HG03432 (cell line): ENCODE measurements at regions not wholly inside any gene's neighbourhood (a gene's known extent, or its start where the extent isn't known, plus 50 kb on each side); places are given as distances from the start of the nearest gene placed in this dataset.

Source experiments
- ATAC-seq: cut with Tn5 transposase; IDR thresholded peaks from one replicate; pipeline ENCODE4 v1.9.1; 2021; ENCODE audit warnings: mild to moderate bottlenecking, moderate library complexity; ENCODE audit not compliant: unreplicated experiment

GRCh38 chr5:71862507-71863060 lies 143.5 kb downstream of the CARTPT start:
- ATAC-seq, result no peak

- ATAC-seq, result no peak
Measured at GRCh38 chr5:71864730-71865601, 145.9 kb downstream of the CARTPT start.

DNA sequence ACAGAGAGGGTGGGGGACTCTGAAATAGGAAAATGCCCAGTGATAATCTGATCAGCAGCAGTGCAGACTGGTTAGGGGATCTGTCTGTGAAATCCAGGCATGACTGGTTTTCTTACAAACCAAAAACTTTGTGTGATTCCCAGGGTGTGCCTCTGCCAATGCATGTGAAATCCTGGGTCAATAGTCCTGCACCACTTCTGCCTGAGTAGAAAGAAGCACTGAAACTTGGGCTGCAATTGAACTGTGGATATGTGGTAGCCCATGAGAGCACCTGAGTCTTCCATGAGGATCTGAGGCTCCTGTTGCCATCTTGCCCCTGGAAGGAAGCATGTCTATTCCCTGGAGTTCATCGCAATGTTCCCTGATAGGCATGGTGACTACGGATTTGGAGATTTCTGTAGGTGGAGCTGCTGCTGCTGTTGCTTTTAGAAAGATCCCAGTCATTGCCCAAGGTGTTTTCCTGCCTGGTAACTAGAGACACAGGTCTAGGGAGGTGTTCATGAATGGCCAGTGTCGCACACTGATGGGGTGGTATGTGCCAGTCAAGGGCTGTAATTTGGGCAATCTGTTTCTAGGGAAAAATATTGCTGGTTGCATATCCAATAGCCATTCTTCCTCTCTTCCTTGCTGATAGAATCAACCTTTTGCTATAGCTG lies 146.7 kb downstream of the CARTPT start:
- ATAC-seq, result no peak

DNA sequence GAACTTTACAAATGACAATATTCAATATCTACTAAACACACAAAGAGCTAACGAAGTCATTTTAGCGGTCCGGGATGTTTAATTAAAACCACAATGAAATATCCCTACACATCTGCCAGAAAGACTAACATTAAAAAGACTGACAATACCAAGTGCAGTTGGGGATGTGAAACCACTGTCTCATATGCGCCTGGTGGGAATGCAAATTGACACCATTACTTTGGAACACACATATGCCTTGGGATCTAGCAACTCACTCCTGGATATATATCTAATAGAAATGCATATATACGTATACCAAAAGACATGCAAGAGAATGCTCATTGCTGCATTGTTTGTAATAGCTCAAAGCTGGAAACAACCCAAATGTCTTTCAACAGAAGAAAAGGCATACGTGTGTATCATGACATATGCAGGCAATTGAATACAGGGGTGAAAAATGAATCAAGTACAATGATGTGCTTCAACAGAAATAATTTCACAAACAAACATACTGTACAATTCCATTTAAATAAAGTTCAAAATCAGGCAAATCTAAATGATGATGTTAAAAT lies 153.3 kb downstream of the CARTPT start:
- no peak for ATAC-seq

DNA sequence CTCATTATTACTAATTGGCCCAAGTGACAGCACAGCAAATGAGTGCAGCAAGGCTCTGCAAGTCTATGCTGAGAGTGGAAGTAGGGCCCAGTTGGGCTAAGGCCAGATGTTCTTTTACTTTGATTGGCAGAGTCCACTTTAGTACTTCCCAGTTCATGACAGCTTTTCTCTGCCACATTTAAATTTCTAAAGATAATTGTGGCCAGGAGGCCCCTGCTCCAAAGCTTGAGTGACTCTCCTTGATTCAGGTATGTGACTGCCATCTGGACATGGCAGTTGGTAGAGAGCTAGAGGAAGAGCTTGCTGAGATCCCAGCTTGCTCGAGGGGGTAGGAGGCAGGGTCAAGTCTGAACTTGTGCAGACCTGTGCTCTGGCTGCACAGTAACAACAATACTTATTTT lies 154.1 kb downstream of the CARTPT start:
- no peak for ATAC-seq

DNA sequence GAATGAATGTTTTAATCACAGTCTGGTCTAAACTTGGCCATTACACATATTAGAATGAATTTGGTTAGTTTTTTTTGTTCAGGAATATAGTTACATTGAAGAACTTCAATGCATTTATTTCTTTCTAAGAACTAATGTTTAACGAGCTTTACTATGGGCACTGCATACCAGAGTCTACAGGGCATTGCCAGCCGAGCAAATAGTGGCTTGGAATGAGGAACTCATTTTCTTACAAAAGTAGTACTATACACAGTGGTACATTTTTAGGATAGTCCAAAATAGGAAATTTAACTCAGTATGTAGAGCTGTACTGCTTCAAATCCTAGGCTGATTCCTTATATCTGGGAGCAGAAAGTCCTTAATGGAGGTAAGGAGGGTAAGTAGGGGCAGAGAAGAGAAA lies 155.4 kb downstream of the CARTPT start:
- ATAC-seq, result no peak

DNA sequence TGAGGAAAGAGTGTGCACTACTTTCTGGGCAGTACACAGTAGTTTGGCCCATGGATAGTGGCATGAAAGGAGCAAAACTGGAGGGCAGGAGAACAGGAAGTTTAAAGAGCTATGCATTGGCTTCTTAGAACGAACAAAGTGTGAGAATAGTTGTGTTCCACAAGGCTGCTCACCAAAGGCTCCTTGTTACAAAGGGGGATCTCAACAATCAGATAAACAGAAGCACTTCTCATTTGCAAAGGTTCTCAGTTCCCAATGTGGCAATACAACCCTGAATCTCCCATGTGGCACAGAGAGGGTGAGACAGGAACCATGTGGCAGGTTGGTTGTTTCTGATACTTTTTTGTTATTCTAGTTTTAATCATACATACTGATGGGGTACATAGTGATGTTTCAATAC lies 158.4 kb downstream of the CARTPT start:
- no peak for ATAC-seq

GRCh38 chr5:71880536-71880935 lies 161.5 kb downstream of the CARTPT start:
- no peak for ATAC-seq

- ATAC-seq, result no peak
Measured at GRCh38 chr5:71882826-71883741, 164.0 kb downstream of the CARTPT start.

GRCh38 chr5:71883742-71884103 lies 164.6 kb downstream of the CARTPT start:
- no peak for ATAC-seq

DNA sequence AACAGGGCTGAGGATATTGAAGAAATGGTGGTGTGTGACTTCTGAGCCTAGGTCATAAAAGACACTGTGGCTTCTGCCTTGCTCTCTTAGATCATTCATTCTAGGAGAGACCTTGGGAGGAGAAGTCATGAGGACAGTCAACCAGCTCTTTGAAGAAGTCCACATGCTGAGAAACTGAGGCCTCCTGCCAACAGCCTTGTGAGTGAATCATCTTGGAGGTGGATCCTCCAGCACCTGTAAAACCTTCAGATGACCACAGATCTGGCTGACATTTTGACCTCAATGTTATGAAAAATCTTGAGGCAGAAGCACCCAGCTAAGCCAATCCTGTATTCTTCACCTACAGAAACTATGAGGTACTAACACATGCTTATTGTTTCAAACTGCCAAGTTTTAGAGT lies 165.9 kb downstream of the CARTPT start:
- no peak for ATAC-seq

DNA sequence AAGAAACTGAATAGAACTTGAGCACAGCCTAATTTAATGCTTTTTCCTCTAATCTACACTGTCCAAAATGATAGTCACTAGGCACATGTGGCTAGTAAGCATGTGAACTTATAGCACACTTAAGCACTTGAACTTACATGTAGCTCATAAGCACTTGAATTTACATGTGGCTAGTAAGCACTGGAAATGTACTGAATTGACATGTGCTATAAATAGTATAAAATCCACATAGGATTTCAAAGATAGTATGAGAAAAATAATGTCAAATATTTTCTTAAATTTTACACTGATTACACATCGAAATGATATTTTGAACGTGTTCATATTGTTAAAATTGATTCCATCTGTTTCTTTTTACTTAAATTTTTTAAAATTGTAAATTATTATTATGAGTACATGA lies 167.3 kb downstream of the CARTPT start:
- ATAC-seq, result no peak

DNA sequence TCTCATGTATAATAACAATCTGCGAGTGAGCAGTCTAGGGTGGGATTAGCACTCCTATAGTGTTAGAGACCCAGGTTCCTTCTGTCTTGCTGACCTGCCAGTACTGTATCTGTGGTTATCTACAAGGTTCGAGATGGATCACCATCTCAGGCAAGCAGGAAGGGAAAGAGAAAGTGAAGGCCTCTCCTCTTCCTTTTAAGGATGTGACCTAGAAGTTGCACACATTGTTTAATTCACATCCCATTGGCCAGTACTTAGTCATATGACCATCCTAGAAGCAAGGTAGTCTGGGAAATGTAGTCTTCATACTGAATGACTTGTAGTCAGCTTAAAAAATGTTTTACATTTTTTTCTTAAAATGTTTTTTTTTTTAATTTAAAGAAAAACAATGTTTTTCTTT lies 168.6 kb downstream of the CARTPT start:
- peak; percentile 95 for ATAC-seq

DNA sequence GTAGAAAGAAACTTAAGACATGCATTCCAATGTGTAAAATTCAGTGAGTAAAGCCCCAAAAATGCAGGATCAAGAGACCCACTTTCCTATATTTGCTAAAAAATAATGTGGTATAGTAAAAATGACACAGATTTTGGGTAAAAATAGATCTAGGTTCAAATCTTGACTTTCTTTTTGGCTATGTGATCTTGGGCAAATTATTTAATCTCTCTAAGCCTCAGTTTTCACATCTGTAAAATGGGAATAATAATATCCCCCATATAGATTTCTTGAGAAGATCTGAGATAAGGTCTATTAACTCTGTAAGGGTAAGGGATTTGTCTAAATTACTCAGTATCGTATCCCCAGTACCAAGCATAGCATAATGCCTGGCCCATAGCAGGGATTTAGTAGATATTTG lies 172.3 kb downstream of the CARTPT start:
- no peak for ATAC-seq

DNA sequence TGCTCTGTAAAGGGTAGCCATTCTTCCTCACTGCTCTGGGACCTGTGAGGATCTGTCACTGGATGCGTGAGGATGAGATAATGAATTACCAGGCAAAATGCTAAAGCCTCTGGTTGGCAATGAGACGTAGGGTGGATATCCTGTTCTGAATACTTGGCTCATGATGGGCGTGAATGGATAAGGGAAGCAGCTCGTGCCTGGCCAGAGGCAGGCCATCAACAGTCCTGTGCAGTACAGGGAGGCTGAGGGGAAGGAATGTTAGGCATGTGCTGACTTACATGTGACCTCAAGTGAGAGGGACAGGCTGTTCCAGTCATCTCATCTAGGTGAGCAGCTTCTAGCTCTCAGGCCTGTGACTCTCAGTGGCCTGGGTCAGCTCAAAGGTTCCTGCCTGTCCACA lies 172.8 kb downstream of the CARTPT start:
- ATAC-seq, result no peak

DNA sequence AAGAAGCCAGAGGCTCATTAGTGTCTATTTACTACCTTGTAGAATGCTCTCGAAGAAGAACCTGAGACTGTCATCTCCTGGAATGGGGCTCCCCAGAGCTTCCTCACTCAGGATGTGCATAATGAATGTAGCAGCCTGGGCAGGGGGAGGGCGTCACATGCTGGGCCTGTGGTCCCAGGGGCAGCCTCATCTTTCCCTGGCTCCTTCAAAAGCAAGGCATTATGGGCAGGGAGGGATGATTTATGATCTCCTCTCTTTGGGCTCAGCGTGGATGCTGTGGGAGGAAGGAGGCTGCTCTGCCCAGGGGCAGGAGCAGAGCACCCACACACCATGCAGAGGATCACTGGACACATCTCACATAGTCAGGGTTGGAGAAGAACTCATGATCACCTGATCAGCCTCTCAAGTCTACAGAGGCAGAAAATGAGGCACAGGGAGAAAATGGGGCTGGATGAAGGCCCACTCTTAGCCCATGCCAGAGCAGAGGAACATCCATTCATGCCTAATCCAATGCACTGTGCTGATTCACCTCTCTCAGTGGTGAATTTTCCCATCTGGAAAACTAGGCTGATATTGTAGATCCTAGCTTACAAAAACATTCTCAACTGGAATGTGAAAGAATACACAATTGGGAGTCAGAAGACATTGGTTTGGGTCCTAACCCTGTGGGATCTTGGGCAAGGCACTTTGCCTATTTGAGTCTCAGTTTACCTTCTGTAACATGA lies 173.7 kb downstream of the CARTPT start:
- ATAC-seq, result no peak

GRCh38 chr5:71893451-71893850 lies 174.4 kb downstream of the CARTPT start:
- ATAC-seq, result no peak

DNA sequence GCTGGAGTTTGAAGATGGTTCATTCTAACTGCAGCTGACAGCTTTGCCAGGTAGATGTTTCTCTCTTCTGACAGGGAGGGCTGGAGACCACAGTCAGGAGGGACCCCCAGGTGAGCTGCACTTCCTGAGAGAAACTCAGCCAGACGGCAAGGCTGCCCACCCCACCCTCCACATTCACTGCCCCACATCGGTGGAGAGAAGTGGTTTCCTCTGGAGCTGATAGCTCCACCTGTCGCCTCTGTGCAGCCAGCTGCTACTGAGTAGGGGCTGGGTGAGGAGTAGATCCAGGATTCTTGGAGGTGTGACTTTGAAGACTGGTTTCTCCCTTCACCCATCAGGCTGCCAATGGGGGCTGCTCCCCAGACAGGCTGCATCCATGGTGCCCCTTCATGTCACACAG lies 175.0 kb downstream of the CARTPT start:
- ATAC-seq, result no peak

DNA sequence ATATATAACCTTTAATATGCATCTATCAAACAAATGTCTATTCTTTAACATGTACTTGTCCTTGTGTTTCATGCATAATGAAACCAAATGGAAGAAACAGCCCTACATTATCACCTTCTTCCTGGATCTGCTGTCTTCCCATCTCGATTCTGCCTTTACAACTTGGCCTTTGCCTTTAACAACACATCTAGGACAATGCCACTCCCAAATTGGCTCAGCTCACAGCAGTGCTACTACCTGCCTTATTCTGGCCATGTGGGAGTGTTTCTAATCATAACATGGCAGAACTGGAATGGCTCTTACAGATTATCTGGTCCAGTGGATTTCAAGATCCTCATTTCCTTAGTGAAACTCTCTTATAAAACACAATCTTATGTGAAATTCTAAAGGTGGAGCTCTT lies 176.5 kb downstream of the CARTPT start:
- no peak for ATAC-seq

DNA sequence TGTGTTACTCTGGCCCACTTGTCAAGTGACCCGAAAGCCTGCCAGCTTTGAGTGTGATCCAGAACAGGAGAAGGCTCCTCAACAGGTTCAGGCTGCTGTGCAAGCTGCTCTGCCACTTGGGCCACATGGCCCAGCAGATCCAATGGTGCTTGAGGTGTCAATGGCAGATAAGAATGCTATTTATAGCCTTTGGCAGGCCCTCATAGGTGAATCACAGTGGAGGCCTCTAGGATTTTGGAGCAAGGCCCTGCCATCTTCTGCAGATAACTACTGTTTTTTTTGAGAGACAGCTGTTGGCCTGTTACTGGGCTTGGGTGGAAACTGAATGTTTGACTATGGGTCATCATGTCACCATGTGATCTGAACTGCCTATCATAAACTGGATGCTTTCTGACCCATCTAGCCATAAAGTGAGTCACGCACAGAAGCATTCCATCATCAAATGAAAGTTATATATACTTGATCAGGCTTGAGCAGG lies 180.8 kb downstream of the CARTPT start:
- no peak for ATAC-seq
